Neutrophil (primary cell): ENCODE measurements at regions not wholly inside any gene's neighbourhood (a gene's known extent, or its start where the extent isn't known, plus 50 kb on each side); places are given as distances from the start of the nearest gene placed in this dataset.

Source experiments
- H3K27ac ChIP-seq: fragments of 200-600 bp; sonication (generic); 2 replicates; pipeline ENCODE4 v1.5.1; 2016; ENCODE audit warnings: mild to moderate bottlenecking, moderate library complexity
- H3K27me3 ChIP-seq: fragments of 200-600 bp; sonication (generic); 2 replicates; pipeline ENCODE4 v1.6.0; 2016; ENCODE audit warnings: mild to moderate bottlenecking
- H3K36me3 ChIP-seq: fragments of 200-600 bp; sonication (generic); 2 replicates; pipeline ENCODE4 v1.5.1; 2017
- H3K4me1 ChIP-seq, 2 experiments: fragments of 200-600 bp in 1 of 2; sonication (generic) in 1 of 2; 1 replicate in 1 of 2; 2 replicates in 1 of 2; pipeline versions ENCODE4 v1.5.1 to v1.6.1; 2013 to 2016; ENCODE audit warnings: low read depth in 1 of 2, low read length in 1 of 2, mild to moderate bottlenecking in 1 of 2, moderate library complexity in 1 of 2; ENCODE audit not compliant: control insufficient read depth in 1 of 2, insufficient read depth in 1 of 2
- H3K4me3 ChIP-seq, 2 experiments: fragments of 200-600 bp in 1 of 2; sonication (generic) in 1 of 2; 1 replicate in 1 of 2; 2 replicates in 1 of 2; pipeline ENCODE4 v1.5.1; 2013 to 2016; ENCODE audit warnings: low read depth in 1 of 2, low read length in 1 of 2, mild to moderate bottlenecking in 1 of 2, moderate library complexity in 1 of 2
- H3K9me3 ChIP-seq: fragments of 200-600 bp; sonication (generic); 2 replicates; pipeline ENCODE4 v1.5.1; 2016
- CTCF ChIP-seq: fragments of 200-600 bp; sonication (generic); IDR thresholded peaks from 2 replicates; pipeline ENCODE4 v1.5.1; 2016; ENCODE audit warnings: antibody characterized with exemption

DNA sequence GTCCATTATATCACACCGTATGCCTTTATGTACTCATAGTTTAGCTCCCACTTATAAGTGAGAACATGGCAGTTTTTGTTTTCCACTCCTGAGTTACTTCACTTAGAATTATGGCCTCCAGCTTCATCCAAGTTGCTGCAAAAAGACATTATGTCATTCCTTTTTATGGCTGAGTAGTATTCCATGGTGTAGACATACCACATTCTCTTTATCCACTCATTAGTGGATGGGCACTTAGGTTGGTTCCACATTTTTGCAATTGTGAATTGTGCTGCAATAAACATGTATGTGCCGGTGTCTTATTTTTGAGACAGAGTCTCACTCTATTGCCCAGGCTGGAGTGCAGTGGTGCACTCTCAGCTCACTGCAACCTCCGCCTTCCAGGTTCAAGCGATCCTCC is 74.1 kb upstream of the IQSEC1 start:
- no peak overlapping the region for H3K4me3 ChIP-seq
- H3K27me3 ChIP-seq = peaks cover 7% of the 10 kb centered on the region
- H3K27ac ChIP-seq = no peak overlapping the region
- no peaks in the 10 kb centered on the region for H3K36me3 ChIP-seq
- H3K4me1 ChIP-seq = peaks cover 2 to 3% of the 10 kb centered on the region in 2 experiments
- H3K9me3 ChIP-seq = no peaks in the 10 kb centered on the region
- TF ChIP-seq CTCF = no peak

DNA sequence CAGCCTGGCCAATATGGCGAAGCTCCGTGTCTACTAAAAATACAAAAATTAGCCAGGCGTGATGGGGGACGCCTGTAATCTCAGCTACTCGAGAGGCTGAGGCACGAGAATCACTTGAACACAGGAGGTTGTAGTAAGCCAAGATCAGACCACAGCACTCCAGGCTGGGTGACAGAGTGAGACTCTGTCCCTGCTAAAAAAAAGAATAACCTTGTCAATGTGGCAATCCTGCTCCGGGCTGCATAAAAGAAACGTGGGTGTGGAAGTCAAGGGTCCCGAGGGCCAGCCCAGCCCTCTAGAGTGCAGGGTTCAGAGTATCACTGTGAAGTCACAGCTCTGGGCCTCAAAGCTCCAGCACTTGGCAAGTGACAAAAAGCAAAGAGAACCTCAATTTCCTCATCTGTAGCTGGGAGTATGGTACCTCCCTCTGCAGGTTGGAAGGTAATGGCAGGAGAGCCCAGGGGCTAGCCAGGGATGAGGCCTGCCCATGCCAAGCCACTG is 73.5 kb upstream of the IQSEC1 start:
- Histone ChIP-seq H3K27ac (no peak overlapping the region), H3K36me3 (no peaks in the 10 kb centered on the region), H3K9me3 (no peaks in the 10 kb centered on the region), H3K27me3 (peaks cover 10% of the 10 kb centered on the region), H3K4me1 (peaks cover 2 to 3% of the 10 kb centered on the region in 2 experiments), H3K4me3 (no peak overlapping the region)
- TF ChIP-seq CTCF = no peak

DNA sequence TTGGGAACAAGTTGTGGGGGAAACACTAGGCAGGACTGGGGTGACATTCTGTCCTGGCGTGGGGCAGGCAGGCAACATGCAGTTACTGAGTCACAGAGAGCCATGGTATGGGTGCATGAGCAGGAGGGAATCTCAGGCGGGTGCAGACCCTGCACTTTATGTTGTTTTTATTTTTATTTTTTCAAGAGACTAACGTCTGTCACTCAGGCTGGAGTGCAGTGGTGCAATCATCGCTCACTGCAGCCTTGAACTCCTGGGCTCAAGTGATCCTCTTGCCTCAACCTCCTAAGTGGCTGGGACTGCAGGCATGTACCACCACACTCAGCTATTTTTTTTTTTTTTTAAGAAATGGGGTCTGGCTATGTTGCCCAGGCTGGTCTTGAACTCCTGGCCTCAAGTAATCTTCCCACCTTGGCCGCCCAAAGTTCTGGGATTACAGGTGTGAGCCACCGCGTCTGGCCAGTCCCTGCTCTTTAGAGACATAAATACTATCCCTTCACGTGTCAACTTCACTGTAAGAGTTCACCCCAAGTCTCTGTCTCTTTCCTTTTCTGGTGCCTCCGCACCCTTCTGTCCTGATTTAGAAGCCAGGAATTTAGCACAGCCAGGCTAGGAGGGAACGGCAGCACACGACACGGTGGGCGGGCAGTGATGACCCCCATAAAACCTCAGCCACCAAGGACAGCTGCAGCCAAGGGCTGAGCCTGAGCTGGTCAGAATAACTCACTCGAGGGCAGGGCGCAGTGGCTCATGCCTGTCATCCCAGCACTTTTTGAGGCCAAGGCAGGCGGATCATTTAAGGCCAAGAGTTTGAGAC is 72.8 kb upstream of the IQSEC1 start:
- H3K4me1 ChIP-seq = peaks cover 2 to 3% of the 10 kb centered on the region in 2 experiments
- H3K9me3 ChIP-seq = no peaks in the 10 kb centered on the region
- H3K36me3 ChIP-seq = no peaks in the 10 kb centered on the region
- H3K27ac ChIP-seq = no peak overlapping the region
- no peak for TF ChIP-seq CTCF
- H3K4me3 ChIP-seq = no peak overlapping the region
- H3K27me3 ChIP-seq = peaks cover 15% of the 10 kb centered on the region

GRCh38 chr3:13145131-13145825 is 72.0 kb upstream of the IQSEC1 start:
- peaks cover 11% of the 10 kb centered on the region for H3K27me3 ChIP-seq
- no peaks in the 10 kb centered on the region for H3K9me3 ChIP-seq
- H3K27ac ChIP-seq = no peak overlapping the region
- H3K4me1 ChIP-seq = peaks cover 2 to 3% of the 10 kb centered on the region in 2 experiments
- no peak for TF ChIP-seq CTCF
- H3K4me3 ChIP-seq = no peak overlapping the region
- no peaks in the 10 kb centered on the region for H3K36me3 ChIP-seq

DNA sequence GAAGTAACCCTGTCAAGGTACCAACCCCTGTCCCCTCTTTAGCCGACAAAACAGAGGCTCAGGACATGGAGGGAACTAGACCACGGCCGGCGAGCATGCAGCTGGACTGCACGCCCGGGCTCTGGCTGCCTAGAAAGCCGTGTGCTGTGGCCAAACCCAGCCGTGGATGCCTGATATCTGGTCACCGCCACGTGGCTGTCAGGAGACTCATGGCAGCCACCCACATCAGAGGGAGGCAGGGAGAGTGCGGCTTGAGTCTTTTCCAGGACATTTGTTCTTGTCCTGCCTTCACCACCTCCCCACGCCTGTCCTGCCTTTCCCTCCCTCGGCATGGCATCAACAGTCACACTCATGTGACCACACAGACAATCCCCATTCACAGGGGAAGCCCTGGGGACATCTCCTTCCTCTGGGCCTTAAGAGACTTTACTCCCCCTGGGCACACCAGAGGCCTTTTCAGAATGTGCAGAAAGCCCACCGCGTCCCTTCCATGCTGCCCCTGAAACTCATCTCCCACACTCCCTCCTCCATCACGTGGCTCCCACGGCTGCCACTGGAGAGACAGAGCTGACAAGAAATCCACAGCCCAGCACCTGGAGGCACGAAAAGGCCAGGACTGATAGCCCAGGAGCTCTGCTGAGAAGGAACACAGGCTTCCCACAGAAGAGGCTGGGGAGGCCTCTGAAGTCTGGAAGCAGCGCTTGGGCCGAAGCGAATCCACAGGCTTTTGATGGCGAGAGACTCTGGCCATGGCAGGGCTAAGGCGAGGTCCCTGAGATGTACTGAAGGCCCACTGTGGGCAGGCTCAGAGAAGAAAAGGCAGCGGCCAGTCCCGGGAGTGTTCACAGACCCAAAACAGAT is 71.2 kb upstream of the IQSEC1 start:
- Histone ChIP-seq H3K4me1 (peaks cover under 1 to 7% of the 10 kb centered on the region in 2 experiments), H3K4me3 (no peak overlapping the region), H3K36me3 (no peaks in the 10 kb centered on the region), H3K9me3 (no peaks in the 10 kb centered on the region), H3K27ac (no peak overlapping the region), H3K27me3 (peaks cover 11% of the 10 kb centered on the region)
- TF ChIP-seq CTCF = no peak
